ENCODE measurements at regions not wholly inside any gene's neighbourhood (a gene's known extent, or its start where the extent isn't known, plus 50 kb on each side); places are given as distances from the start of the nearest gene placed in this dataset.
"Not testable (repeated sequence)": the region's sequence is repeated elsewhere in the genome, so short reads cannot be mapped to it uniquely, and the experiment has no call there.

DNA sequence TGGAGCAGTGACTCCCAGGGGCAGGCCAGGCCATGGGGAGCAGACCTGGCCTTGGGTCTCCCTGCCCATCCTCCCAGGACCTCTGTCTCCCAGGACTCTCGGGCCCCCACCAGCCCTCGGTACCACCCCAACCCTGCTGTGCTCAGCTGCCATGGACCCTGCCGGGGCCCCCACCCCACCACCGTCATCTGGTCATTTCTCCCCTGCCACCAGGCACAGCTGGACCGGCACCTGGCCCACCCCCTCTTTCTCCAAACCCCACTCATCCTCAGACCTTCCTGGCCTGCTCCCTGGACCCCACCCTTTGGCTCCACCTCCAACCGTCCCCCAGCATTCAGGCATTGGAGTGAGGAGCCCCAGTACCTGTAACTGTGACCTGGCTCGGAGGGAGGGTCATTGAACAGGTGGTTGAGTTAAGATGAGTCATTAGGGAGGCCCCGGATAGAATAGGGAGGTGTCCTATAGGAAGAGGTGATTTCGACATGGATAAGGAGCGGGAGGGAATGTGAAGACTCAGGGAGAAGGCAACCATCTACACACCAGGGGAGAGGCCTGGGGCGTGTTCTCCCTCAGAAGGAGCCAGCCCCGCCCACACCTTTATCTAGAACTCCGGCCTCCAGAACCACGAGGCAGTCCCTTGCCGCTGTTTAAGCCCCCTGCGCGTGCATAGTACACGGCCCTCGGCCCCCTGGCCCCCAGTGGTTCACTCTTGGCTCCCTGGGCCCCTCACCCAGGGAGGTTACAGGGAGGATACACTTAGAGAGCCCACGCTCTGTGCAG, 1395.9 kb downstream of the BRD1 start:
- no peak for DNase-seq

DNA sequence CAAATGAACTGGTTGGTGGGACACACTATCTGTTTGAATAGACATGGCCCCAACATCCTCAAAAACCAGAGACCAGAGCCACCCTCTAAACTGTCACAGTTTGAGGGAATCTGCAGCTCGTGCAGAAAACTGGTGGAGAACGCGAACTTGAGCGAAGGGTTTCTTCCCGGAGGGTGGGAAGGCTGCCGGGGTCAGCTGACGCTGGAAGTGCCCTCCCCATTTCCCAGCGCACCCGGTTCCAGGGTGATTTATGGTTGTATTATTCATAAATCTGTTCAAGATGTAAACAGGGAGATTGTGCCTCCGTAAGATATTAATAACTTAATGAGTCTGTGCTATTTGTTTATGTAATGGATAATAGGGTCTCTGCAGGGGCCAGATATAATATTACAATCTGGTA, 1396.7 kb downstream of the BRD1 start:
- DNase-seq, result no peak

DNA sequence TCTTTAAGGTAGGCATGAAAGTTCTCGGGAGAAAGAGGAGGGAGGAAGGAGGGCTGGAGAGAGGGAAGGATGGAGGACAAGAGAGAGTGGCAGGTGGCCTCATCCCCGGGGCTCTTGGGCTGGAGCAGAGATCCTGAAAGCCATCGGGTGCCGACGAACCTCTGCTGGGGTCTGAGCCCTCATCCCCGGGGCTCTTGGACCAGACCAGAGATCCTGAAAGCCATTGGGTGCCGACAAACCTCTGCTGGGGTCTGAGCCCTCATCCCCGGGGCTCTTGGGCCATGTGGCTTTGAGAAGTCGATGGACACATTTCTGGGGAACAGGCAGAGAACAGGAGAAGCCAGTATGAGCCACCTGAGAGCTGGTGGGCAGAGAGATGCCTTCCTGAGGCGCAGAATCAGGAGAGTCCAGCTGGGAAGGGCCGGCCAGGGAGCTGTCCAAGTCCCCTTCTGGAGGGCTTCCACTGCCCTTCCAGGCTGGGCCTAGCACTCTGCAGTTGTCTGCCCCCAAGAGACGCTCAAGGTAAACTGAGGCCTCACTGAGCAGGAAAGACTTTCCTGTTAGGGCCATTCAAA, 1398.1 kb downstream of the BRD1 start:
- DNase-seq, result no peak

DNA sequence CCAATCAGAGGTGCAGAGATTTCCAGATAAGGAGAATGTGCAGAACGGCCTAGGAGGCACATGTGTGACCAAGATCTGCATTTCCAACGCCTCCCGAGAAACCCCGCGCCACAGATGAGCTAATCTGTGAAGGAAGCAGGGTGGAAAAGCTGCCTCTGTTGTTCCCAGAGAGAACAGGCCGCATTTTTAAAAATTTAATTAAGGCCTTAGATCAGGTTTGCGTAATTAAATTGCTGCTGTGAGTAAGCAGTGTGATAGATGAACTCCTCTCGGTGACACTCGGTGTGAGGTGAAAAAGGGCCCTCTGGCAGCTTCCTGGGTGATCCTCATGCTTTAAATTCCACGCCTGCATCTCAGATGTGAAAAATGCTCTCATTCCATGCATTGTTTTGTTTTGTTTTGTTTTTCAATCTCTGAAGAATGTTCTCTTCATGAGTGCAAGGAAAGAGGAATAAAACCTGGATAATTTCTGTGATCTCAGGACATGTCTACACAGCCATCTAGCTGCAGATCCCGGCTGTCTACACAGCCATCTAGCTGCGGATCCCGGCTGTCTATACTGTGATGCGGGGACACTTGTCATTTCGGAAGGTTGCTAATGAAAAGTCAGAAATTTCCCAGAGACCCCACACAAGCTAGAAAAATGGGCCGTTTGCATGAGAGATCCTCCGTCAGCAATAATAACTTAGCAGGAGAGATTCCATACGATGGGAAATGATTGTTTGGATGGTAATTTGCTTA, 1398.9 kb downstream of the BRD1 start:
- DNase-seq, result no peak

DNA sequence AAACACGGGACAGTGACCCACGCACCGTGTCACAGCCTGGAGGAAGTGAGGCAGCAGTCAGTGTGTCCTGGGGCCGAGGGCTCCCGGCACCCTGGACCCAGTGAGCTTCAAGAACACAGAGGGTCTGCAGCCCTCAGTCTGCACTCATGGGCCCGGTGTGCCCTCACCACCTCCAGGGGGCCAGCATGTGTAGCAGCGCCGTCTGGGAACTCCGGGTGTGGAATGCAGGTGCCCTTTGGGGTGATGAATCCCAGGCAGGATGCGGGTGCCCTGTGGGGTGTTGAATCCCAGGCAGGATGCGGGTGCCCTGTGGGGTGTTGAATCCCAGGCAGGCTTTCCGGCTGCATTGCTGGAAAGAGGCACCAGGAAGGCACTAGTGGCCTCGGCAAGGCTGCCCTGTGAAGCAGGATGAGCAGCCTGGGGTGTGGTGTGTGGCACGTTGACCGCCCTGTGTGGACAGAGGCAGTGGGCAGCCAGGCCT, 1399.9 kb downstream of the BRD1 start:
- DNase-seq, result no peak

DNA sequence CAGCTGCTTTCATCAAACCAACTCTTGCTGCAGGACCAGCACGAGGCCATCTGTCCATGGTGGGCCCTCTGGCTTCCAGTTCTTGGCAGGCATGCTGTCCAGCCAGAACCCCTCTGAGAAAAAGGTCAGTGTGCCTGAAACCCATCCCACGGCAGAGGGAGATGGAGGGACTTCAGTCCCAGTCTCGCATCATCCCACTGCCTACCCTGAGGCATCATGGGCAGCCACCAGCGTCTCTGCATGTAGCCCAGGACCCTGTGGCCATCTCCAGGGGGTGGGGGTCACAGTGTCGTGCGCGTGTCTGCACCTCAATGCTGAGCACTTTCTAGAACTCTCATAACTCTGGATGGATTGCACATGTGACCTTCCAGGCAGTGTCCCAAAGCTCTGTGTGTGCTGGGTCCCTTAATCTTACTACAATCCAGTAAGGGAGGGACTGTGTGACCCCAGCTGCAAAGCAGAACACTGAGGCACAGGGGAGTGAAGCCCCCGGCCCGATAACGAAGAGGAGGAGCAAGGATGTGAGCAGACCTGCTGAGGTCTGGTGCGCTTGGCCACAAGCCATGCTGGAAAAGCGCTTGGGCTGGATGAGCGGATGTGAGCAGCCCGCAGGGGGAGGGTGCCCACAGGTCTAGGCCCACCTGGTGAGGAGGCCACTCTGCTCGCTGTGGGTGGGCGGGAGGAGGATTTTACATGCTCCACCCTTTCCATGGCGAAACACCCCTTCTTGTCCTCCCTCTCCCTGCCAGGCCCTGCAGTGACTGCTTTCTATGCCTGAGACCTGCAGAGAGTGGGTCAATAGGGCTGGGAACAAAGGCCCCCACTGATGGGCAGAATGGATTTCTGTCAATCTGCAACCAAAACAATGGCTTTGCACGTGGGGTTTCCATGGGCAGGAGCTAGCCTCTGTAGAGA, 1401.0 kb downstream of the BRD1 start:
- DNase-seq, result no peak

DNA sequence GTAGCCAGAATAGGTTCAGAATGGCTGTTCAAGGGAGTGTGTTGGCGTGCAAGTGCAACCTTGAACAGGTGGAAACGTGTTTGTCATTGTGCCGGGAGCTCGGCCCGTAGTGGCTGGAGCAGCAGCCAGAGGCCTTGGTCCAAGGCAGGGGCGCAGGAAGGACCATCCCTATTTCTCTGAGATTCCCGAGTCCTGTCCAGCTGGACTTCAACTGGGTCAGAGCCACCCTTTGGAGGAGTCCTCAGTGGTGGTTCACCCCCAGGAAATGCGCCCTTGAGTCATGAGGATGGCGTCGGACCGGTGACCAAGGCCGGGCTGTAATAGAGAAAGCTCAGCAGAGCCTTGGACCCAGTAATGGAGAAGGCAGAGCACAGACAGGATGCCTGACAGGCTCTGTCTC, 1402.0 kb downstream of the BRD1 start:
- no peak for DNase-seq

DNA sequence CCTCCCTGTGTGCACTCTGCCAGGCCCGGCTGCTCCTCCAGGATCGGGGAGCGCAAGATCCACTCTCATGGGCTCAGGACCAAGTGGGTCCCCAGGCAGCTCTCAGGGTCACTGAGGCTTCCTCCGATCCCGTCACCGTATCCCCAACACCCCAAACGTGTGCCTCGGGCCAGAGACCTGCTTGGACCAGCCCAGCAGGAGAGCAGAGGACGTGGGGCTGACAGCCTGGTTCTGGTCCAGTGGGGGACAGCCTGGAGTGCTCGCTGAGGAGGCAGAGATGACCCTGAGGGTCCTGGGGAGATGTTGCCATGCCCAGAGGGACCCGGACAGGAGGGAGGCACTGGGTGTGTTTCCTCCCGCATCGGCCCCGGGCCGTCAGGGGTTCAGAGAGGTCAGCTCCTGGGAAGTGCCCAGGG, 1402.6 kb downstream of the BRD1 start:
- no peak for DNase-seq

DNA sequence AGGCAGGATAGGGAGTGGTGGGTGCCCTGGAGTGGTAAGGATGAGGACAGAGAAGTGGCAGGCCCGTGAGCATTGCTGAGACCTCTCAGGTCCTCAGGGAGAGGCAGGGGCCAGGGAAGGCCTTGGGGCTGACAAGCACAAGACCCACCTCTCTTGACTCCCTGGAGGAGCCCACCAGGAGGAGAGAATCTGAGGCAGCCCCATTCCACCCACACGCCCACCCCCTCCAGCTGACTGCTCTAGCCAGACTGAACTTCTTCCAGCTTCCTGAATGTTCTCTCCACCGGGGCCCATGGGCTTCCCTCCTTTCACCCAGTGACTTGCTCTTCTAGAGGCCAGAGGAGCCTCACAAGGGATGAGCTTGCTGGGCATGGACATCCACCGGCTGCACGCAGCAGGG, 1403.0 kb downstream of the BRD1 start:
- no peak for DNase-seq

DNA sequence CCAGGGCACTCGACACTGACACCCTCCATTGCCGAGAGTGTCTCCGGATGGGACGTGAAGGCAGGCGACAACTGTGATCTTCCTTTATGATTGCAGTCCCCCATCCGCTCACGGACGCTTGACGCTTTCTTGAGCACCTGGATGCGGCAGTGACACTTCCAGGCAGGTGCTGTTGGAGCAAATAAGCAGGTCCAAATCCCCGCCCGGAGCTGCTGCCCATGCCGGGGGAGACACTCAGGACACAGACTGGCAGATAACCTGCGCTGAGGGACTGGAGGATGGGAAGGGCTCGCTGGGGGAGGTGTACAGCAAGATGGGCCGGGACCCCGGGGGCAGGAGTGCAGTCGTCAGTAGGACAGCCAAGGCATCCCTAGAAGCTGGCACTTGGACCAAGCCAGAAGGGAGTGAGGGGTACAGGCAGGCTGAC, 1403.5 kb downstream of the BRD1 start:
- DNase-seq, result no peak

DNA sequence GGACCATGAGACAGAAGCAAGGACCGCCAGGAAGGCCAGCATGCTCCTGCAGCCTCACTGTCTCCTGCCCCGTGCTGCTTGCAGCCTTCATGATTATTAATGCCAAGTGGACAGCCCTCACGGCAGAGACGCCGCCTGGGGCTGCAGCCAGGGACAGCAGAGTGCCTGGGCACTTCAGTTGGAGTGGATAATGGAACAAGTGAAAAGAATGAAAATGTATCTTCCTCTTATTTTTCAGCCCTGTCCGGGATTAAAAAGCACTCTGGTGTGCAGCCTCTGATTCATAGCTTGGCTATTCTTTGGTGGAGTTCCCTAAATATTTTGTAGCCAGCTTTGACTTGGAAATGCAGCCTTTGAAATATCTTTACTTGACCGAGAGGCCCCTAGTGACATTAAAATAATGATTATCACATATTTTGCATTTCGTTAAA, 1404.2 kb downstream of the BRD1 start:
- no peak for DNase-seq

DNA sequence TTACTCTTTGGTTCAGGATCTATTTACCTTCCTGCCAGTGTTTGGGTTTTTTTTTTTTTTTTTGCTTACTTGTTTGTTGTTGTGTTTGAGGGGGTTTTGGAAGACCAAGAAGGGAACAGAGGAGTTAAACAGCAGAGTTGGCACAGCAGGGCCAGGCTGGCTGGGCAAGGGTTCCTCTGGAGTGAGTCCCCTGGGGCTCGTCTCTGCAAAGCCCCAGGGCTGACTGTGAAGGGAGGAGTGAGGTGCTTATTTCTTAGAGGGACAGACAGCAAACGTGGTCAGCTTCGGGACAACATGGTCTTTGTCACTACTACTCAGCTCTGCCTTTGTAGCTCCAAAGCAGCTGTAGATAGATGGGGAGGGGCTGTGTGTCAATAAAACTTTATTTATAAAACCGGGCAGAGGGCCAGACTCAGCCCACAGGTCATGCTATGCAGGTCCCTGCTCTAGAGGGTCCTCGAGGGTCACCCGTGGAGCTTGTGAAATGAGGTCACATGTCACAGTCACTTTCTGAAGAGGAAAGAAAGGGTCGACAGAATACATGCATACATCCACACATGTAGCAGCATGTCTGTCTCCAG, 1404.7 kb downstream of the BRD1 start:
- no peak for DNase-seq

DNA sequence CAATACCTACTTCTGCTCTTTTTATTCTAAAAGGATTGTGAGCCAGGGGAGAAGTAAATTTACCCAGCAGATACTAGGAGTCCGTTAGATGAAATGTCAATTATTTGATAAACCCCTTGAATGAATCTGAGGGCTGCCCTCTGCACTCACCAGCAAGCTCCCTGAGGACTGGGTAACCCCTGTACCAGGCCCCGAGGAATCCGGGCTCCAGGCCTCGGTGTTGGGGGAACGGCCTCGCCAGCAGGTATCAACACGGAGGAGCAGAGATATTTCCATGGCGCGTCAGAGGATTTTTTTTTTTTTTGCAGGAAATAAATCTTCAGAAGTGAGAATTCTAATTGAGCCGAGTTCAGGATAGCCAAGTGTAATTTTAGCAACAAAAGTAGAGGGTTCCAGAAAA, 1408.8 kb downstream of the BRD1 start:
- no peak for DNase-seq

DNA sequence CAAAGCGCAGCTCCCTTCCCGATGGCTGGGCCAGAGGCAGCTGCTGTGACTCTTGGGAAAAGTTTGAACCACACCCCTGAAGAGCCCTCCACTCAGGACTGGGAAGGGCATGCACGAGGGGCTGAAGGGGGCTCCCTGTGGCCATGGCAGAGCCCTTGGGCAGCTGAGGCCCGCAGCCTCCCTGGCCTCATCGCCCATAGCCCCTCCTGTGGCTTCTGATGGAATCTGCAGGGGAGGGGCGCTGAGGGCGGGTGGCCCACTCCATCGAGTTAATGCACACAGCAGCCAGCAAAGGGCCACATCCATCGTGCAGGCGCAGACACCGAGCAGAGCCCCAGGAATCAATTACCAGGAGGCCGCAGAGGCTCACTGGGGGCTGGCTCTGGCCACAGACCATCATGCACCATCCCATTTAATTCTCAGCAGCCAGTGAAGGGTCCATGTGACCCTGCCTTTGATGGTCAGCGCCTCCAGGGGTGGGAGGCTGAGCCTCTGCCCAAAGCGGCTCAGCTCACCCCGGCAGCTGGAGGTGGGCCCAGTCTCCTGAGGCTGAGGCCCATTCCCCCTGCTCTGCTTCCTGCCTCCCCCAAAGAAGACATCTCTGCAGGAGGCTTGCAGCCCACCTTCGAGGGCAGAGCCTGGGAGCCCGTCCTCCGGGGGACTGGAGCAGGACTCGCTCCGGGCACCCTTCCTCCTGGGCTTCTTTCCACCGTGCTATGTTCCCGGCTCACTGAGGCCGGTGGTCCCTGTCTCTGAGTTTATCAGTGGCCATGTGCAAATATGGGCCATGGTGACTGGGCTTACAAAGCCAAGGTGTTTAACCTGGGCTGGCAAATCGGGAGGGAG, 1410.2 kb downstream of the BRD1 start:
- no peak for DNase-seq

DNA sequence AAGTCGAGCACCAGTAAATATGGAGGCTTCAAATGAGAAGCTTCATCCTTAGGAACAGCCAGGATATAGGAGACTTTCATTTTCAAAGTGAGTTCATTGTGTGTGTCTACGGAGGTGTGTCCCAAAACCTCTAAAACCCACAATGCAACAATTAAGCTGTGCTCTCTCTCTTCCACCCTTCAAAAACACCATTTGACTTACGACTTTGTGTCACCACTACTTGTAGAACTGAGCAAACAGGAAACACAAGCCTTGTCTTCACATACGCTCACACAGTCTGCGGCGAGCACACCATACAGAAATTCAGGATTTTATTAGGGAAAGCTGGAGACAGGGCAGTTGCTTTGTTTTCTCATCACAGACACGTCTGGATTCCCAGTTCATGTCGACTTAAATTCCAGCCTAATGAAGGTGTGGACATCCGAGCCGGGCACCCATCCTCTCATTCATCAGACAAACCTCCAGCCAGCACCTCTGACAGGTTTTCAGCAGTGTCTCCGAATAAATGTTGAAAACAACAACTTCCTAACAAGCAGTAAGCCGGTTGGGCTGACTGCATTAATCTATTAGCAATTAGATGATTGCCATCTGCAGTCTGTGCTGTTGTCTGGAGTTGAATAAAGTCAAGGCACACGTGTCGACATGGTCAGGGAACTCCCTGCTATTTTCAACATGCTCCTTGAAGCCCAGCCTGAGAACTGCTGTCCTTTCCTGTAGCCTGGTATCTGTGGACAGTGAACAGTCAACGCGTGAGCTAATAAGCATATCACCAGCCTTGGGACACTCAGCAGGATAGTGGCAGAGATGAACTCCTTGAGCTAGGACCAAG, 1411.1 kb downstream of the BRD1 start:
- DNase-seq, result no peak

DNA sequence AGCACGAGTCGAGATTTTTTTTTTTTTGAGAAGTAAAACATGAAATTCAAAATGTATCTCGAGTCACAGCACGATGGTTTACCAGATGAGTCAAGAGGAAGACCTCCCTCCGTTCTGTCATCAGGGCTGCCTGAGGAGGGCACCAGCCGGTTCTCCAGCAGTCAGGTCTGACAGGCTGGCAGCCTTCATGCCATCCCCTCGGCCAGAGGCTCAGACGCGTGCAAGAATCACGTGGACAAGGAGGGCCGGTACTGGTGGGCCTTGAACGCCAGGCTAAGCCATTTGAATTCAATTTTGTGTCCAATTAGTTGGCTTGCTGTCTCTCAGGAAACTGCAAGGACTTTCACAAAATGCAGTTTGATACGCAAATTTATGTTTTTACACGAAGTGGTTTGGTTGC, 1412.2 kb downstream of the BRD1 start:
- DNase-seq, result no peak

DNA sequence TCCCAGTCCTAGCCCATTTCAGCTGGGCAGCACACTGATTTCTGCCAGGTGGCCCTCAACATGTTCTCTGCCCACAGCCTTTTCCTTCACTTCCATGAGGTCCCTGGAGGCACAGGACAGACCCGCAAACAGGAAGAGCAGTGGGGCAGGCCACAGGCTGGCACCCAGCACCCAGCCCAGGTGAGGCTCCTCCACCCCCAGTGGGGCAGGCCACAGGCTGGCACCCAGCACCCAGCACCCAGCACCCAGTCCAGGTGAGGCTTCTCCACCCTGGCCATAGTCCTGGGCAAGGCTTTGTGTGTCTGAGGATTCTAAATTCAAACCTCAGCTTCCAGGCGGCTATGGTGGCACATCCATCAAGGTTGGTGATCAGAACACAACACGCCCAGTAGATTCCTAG, 1413.0 kb downstream of the BRD1 start:
- DNase-seq, result no peak

DNA sequence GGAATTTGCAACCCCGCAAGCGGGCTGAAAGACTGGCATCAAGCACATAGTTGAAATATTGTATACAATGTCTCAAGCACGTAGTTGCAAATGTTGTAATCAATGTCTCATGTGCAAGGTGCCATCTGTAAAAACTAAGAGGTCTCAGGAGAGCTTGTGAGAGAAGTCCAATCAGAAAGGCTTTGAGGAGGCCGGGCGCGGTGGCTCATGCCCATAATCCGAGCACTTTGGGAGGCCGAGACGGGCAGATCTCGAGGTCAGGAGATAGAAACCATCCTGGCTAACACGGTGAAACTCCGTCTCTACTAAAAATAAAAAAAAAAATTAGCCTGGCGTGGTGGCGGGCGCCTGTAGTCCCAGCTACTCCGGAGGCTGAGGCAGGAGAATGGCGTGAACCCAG, 1414.7 kb downstream of the BRD1 start:
- DNase-seq, result not testable (repeated sequence)

DNA sequence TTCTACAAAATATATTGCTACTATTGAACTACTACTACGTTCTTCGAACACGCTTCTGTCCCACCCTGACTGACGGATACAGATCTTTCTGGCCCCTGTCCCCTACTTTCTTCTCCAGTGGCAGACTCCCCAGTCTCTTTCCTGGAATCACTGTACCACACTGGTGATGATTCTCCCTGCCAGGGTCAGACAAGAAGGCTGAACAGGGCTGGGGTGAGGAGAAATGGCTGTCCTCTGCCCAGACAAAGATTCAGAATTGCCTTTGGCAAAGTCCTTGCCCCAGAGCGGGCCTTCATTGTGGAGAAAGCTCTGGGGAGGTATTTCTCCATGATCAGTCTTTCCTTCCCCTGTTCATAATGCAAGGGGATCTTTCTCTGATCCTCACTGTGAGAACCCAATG, 1417.1 kb downstream of the BRD1 start:
- DNase-seq, result no peak

DNA sequence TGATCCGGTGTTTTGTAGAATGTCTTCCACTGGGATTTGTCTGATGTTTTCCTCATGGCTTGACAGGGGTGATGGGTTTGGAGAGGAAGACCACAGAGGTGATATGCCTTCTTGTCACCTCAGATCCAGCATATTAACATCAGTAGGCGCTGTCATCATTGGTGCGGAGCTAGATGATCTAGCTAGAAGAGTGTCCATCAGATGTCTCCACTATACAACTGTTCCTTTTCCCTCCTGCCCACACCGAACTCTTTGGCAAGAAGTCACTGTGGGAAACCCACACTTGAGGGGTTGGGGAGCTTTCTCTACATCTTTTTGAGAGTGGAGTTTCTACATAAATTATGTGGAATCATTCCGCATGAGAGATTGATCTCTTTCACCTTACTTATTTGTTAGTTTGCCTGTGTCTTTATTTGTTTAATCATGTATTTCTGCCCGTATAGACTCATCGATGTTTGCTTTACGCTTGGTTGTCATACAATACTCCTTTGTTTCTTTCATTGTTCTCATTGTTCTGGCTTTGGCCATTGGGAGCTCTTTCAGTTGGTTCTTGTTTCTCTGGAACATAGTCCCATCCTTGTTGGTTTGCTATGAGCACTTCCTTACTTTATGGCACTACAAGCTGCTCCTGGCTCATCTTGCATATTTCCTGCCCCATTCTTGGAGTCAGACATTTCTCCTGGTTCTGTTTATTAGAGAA, 1420.3 kb downstream of the BRD1 start:
- no peak for DNase-seq

Data from stimulated activated CD4-positive, alpha-beta T cell treated with anti-CD3 and anti-CD28 coated beads, Interleukin-12 subunit alpha, Interleukin-12 subunit beta, amount 100 ng/mL, for 4 hours (primary cell).